Keratinocyte (primary cell): ENCODE measurements at regions not wholly inside any gene's neighbourhood (a gene's known extent, or its start where the extent isn't known, plus 50 kb on each side); places are given as distances from the start of the nearest gene placed in this dataset.

Experiments
- DNase-seq: peaks from one replicate; pipeline ENCODE4 v3.0.0-alpha.2; 2011; ENCODE audit warnings: low read depth, missing footprints, low spot score
- FAIRE-seq: peaks from 2 replicates; lab custom pipeline; 2011; peaks lifted over from hg19 to GRCh38; lab: Jason Lieb, UNC
- H2AFZ ChIP-seq: 2 replicates; pipeline ENCODE4 v1.6.0; 2012; ENCODE audit warnings: low read length, control low read depth, inconsistent platforms; ENCODE audit not compliant: control insufficient read depth
- H3K27ac ChIP-seq: 2 replicates; pipeline ENCODE4 v1.5.1; 2011; ENCODE audit warnings: low read length; ENCODE audit not compliant: control insufficient read depth, insufficient read depth
- H3K27me3 ChIP-seq: 3 replicates; pipeline ENCODE4 v1.6.0; 2011; ENCODE audit warnings: low read length; ENCODE audit not compliant: control insufficient read depth, insufficient read depth; ENCODE audit errors: extremely low read depth
- H3K36me3 ChIP-seq, 2 experiments: 2 replicates in 1 of 2; 3 replicates in 1 of 2; pipeline ENCODE4 v1.5.1; 2011; ENCODE audit warnings: low read length in 2 of 2, mild to moderate bottlenecking in 1 of 2; ENCODE audit not compliant: control insufficient read depth in 2 of 2, insufficient read depth in 2 of 2; ENCODE audit errors: extremely low read depth in 1 of 2
- H3K4me1 ChIP-seq: 3 replicates; pipeline ENCODE4 v1.5.1; 2011; ENCODE audit warnings: low read length; ENCODE audit not compliant: control insufficient read depth, insufficient read depth; ENCODE audit errors: extremely low read depth
- H3K4me2 ChIP-seq: 3 replicates; pipeline ENCODE4 v1.6.0; 2011; ENCODE audit warnings: low read depth, low read length; ENCODE audit not compliant: control insufficient read depth, insufficient read depth; ENCODE audit errors: extremely low read depth
- H3K4me3 ChIP-seq, 3 experiments: fragments of 200-600 bp in 1 of 3; sonication (generic) in 1 of 3; 2 replicates in 2 of 3; 3 replicates in 1 of 3; pipeline ENCODE4 v1.5.1; 2011 to 2016; ENCODE audit warnings: low read length in 3 of 3, mild to moderate bottlenecking in 3 of 3, control low read depth in 2 of 3, inconsistent platforms in 1 of 3, low read depth in 1 of 3, mixed read lengths in 1 of 3, mixed run types in 1 of 3, moderate library complexity in 1 of 3; ENCODE audit not compliant: control insufficient read depth in 2 of 3, insufficient read depth in 2 of 3; ENCODE audit errors: extremely low read depth in 1 of 3
- H3K79me2 ChIP-seq: 2 replicates; pipeline ENCODE4 v1.6.0; 2012; ENCODE audit warnings: low read length; ENCODE audit not compliant: control insufficient read depth, insufficient read depth
- H3K9ac ChIP-seq: 3 replicates; pipeline ENCODE4 v1.6.0; 2011; ENCODE audit warnings: low read length; ENCODE audit not compliant: control insufficient read depth, insufficient read depth; ENCODE audit errors: extremely low read depth
- H3K9me1 ChIP-seq: 3 replicates; pipeline ENCODE4 v1.6.0; 2011; ENCODE audit warnings: low read length; ENCODE audit not compliant: control insufficient read depth, insufficient read depth; ENCODE audit errors: extremely low read depth
- H3K9me3 ChIP-seq: 2 replicates; pipeline ENCODE4 v1.5.1; 2012; ENCODE audit warnings: low read depth, low read length; ENCODE audit not compliant: control insufficient read depth
- H4K20me1 ChIP-seq: 3 replicates; pipeline ENCODE4 v1.6.0; 2011; ENCODE audit warnings: low read length; ENCODE audit not compliant: control insufficient read depth, insufficient read depth; ENCODE audit errors: extremely low read depth
- CTCF ChIP-seq, 3 experiments: IDR thresholded peaks in 1 of 3; conservative IDR thresholded peaks in 1 of 3; optimal IDR thresholded peaks in 1 of 3; 2 replicates in 2 of 3; 3 replicates in 1 of 3; pipeline versions ENCODE3 to v1.5.1; 2011; ENCODE audit warnings: low read length in 3 of 3, mild to moderate bottlenecking in 3 of 3, moderate library complexity in 2 of 3, control low read depth in 1 of 3, inconsistent platforms in 1 of 3; ENCODE audit not compliant: insufficient read depth in 2 of 3; ENCODE audit errors: extremely low read depth in 1 of 3
- EZH2 ChIP-seq: IDR thresholded peaks from one replicate; pipeline ENCODE4 v1.6.1; 2012; ENCODE audit warnings: inconsistent platforms, mild to moderate bottlenecking, low read length, moderate library complexity
- dilution Hi-C: fragments of 300-500 bp; cut with MboI; formaldehyde crosslinking; loops from one replicate; pipeline ENCODE4 v1.7.0; 2020; ENCODE audit warnings: low sequenced_read_pairs; ENCODE audit not compliant: extremely low pct_ligation_motif_present

- no peak for FAIRE-seq
- dilution Hi-C loops = no loop called here
- H3K79me2 ChIP-seq = peaks cover 8% of the 10 kb centered on the region
Observed at GRCh38 chr9:36451949-36452348, 51.9 kb upstream of the RNF38 start.

DNA sequence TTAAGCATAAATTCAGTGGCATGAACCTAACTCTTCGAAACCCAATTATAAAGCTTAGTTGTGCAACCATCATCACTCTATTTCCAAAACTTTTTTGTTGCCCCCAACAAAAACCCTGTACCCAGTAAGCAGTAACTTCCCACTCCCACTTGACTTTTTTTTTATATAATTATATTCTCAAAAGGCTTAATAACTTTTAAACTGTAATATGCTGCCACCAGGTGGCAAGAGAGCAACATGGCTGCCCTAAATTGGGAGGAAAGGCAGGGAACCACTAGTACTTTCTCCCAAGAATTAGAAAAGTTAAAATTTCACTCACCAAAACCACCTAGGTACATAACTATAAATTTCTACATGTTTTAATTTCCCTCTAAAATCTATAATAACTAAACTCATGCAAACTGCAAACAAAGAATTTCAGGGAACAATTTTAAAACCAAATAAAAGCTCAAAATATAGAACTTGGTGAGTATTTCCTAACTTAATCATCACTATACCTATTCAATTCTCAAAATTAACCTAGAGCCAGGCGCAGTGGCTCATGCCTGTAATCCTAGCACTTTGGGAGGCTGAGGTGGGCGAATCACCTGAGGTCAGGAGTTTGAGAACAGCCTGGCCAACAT is 50.2 kb upstream of the RNF38 start:
- dilution Hi-C loops = no loop called here
- Histone ChIP-seq H3K27ac (no peak overlapping the region), H2AFZ (no peak overlapping the region), H3K36me3 (peaks cover 0 to 3% of the 10 kb centered on the region in 2 experiments), H3K79me2 (peaks cover 8% of the 10 kb centered on the region), H3K4me1 (no peaks in the 10 kb centered on the region), H3K4me2 (no peak overlapping the region), H4K20me1 (no peaks in the 10 kb centered on the region), H3K9me1 (no peaks in the 10 kb centered on the region), H3K4me3 (no peak overlapping the region), H3K9ac (no peak overlapping the region), H3K9me3 (no peaks in the 10 kb centered on the region), H3K27me3 (no peaks in the 10 kb centered on the region)
- DNase-seq (no peak), FAIRE-seq (no peak)
- TF ChIP-seq CTCF (optimal IDR thresholded peaks at IDR 0.05 in 1 of 3, IDR thresholded peaks at IDR 0.05 in 1 of 3, conservative IDR thresholded peaks at IDR 0.05 in 1 of 3; ENCODE audit: extremely low read depth in 1 of 3, insufficient read depth in 2 of 3, low read length in 3 of 3) (peak; percentile 54 to 63 (median 55)), EZH2 (no peak)

More at GRCh38 chr9:36451949-36452348, 51.9 kb upstream of the RNF38 start:
- DNase-seq = no peak
- H3K27ac ChIP-seq = no peak overlapping the region
- H3K36me3 ChIP-seq = no peaks in the 10 kb centered on the region
- H3K4me3 ChIP-seq = no peak overlapping the region
- no peaks in the 10 kb centered on the region for H3K9me1 ChIP-seq
- TF ChIP-seq EZH2 = no peak
- no peak for TF ChIP-seq CTCF (optimal IDR thresholded peaks at IDR 0.05 in 1 of 3, IDR thresholded peaks at IDR 0.05 in 1 of 3, conservative IDR thresholded peaks at IDR 0.05 in 1 of 3; ENCODE audit: extremely low read depth in 1 of 3, insufficient read depth in 2 of 3, low read length in 3 of 3)
- no peak overlapping the region for H2AFZ ChIP-seq
- H3K27me3 ChIP-seq = no peaks in the 10 kb centered on the region
- H4K20me1 ChIP-seq = no peaks in the 10 kb centered on the region
- no peaks in the 10 kb centered on the region for H3K9me3 ChIP-seq
- peaks cover 2% of the 10 kb centered on the region for H3K4me1 ChIP-seq
- H3K4me2 ChIP-seq = no peak overlapping the region
- no peak overlapping the region for H3K9ac ChIP-seq
